Transverse colon (tissue), 4 donors: ENCODE measurements at regions not wholly inside any gene's neighbourhood (a gene's known extent, or its start where the extent isn't known, plus 50 kb on each side); places are given as distances from the start of the nearest gene placed in this dataset.

Experiments
- CTCF ChIP-seq, 5 experiments: fragments of 200-600 bp in 3 of 5; fragments of 450-650 bp in 2 of 5; sonication (generic) in 3 of 5; IDR thresholded peaks; 1 replicate in 2 of 5; 2 replicates in 3 of 5; pipeline ENCODE4 v1.5.1; 2016 to 2017; ENCODE audit warnings: antibody characterized with exemption in 5 of 5, inconsistent platforms in 3 of 5, mild to moderate bottlenecking in 2 of 5, moderate library complexity in 1 of 5
- POLR2A ChIP-seq: fragments of 450-650 bp; IDR thresholded peaks from one replicate; pipeline ENCODE4 v1.6.1; 2016; ENCODE audit warnings: antibody characterized with exemption, mild to moderate bottlenecking, moderate library complexity
- POLR2AphosphoS5 ChIP-seq, 3 donors: sonication (generic); formaldehyde crosslinking; IDR thresholded peaks; one replicate each; pipeline ENCODE4 v1.6.1; 2016; ENCODE audit warnings: antibody characterized with exemption in 3 of 3

- TF ChIP-seq CTCF (IDR thresholded peaks at IDR 0.05) (no peak), POLR2AphosphoS5 (IDR thresholded peaks at IDR 0.05) (no peak), POLR2A (no peak)
Measured at GRCh38 chr6:27556406-27556805, 83.5 kb upstream of the ZNF184 start.
